HL-60 (cell line): ENCODE measurements at regions not wholly inside any gene's neighbourhood (a gene's known extent, or its start where the extent isn't known, plus 50 kb on each side); places are given as distances from the start of the nearest gene placed in this dataset.

ENCODE experiments used
- CTCF ChIP-seq: IDR thresholded peaks from one replicate; pipeline ENCODE4 v1.5.1; 2011; ENCODE audit warnings: low read length, control low read depth, inconsistent platforms; ENCODE audit not compliant: insufficient read depth
- GABPA ChIP-seq: IDR thresholded peaks from 2 replicates; pipeline ENCODE4 v1.6.1; 2012; ENCODE audit warnings: low read depth
- SPI1 ChIP-seq: IDR thresholded peaks from 2 replicates; pipeline ENCODE4 v1.6.1; 2012; ENCODE audit warnings: low read depth, mild to moderate bottlenecking, borderline replicate concordance

GRCh38 chr7:153320681-153321080 is 561.1 kb downstream of the ACTR3B start:
- no peak for TF ChIP-seq CTCF
- no peak for TF ChIP-seq GABPA
- no peak for TF ChIP-seq SPI1
